Stromal cell of bone marrow (primary cell): ENCODE measurements at regions not wholly inside any gene's neighbourhood (a gene's known extent, or its start where the extent isn't known, plus 50 kb on each side); places are given as distances from the start of the nearest gene placed in this dataset.

Source experiments
- DNase-seq: peaks from one replicate; pipeline ENCODE4 v3.0.0-alpha.2; 2012; ENCODE audit warnings: low read depth

GRCh38 chr16:73672135-73672534 is 624.2 kb upstream of the ZFHX3 start:
- no peak for DNase-seq

- no peak for DNase-seq
These were observed 623.2 kb upstream of the ZFHX3 start for GRCh38 chr16:73670836-73671820.

- no peak for DNase-seq
These were observed 621.8 kb upstream of the ZFHX3 start for GRCh38 chr16:73669535-73670274.

GRCh38 chr16:73663720-73664119 is 615.8 kb upstream of the ZFHX3 start:
- DNase-seq, result no peak

GRCh38 chr16:73636196-73636595 is 588.3 kb upstream of the ZFHX3 start:
- no peak for DNase-seq

- no peak for DNase-seq
These were observed 581.1 kb upstream of the ZFHX3 start for GRCh38 chr16:73629011-73629410.

GRCh38 chr16:73617738-73618137 is 569.8 kb upstream of the ZFHX3 start:
- DNase-seq, result no peak

- no peak for DNase-seq
These were observed 568.8 kb upstream of the ZFHX3 start for GRCh38 chr16:73616770-73617169.

- DNase-seq, result peak; percentile 1
These were observed 568.3 kb upstream of the ZFHX3 start for GRCh38 chr16:73616166-73616753.

GRCh38 chr16:73615071-73615940 is 567.4 kb upstream of the ZFHX3 start:
- DNase-seq, result no peak

GRCh38 chr16:73614131-73614530 is 566.2 kb upstream of the ZFHX3 start:
- no peak for DNase-seq

- DNase-seq, result no peak
These were observed 562.8 kb upstream of the ZFHX3 start for GRCh38 chr16:73610605-73611156.

- DNase-seq, result no peak
These were observed 562.2 kb upstream of the ZFHX3 start for GRCh38 chr16:73610160-73610559.

- DNase-seq, result no peak
These were observed 561.0 kb upstream of the ZFHX3 start for GRCh38 chr16:73608911-73609310.

- no peak for DNase-seq
These were observed 557.4 kb upstream of the ZFHX3 start for GRCh38 chr16:73605309-73605708.

- DNase-seq, result no peak
These were observed 554.0 kb upstream of the ZFHX3 start for GRCh38 chr16:73601911-73602310.

- DNase-seq, result no peak
These were observed 551.9 kb upstream of the ZFHX3 start for GRCh38 chr16:73599870-73600269.

GRCh38 chr16:73599351-73599750 is 551.4 kb upstream of the ZFHX3 start:
- no peak for DNase-seq

- no peak for DNase-seq
These were observed 536.2 kb upstream of the ZFHX3 start for GRCh38 chr16:73584157-73584556.

- DNase-seq, result no peak
These were observed 524.4 kb upstream of the ZFHX3 start for GRCh38 chr16:73572135-73572828.
